Stimulated activated CD8-positive, alpha-beta memory T cell treated with anti-CD3 and anti-CD28 coated beads, Interleukin-2, amount 100 ng/mL, for 48 hours (primary cell): ENCODE measurements at regions not wholly inside any gene's neighbourhood (a gene's known extent, or its start where the extent isn't known, plus 50 kb on each side); places are given as distances from the start of the nearest gene placed in this dataset.
"Not testable (repeated sequence)": the region's sequence is repeated elsewhere in the genome, so short reads cannot be mapped to it uniquely, and the experiment has no call there.

Source experiments
- DNase-seq, 2 donors: peaks; one replicate each; pipeline ENCODE4 v3.0.0-alpha.2; 2020; ENCODE audit warnings: low read depth in 2 of 2

- DNase-seq = no peak
Observed at GRCh38 chr6:121639021-121639420, 203.6 kb downstream of the GJA1 start.

GRCh38 chr6:121641158-121641557, 205.7 kb downstream of the GJA1 start:
- no peak for DNase-seq

GRCh38 chr6:121645100-121645745, 209.8 kb downstream of the GJA1 start:
- DNase-seq = peak in 1 of 2 donors; percentile 2

- no peak for DNase-seq
Observed at GRCh38 chr6:121647905-121648304, 212.5 kb downstream of the GJA1 start.

- DNase-seq = no peak
Observed at GRCh38 chr6:121649951-121650350, 214.5 kb downstream of the GJA1 start.

GRCh38 chr6:121651420-121651819, 216.0 kb downstream of the GJA1 start:
- no peak for DNase-seq

GRCh38 chr6:121652223-121652622, 216.8 kb downstream of the GJA1 start:
- DNase-seq = no peak

GRCh38 chr6:121652726-121653623, 217.5 kb downstream of the GJA1 start:
- DNase-seq = no peak

GRCh38 chr6:121653624-121654008, 218.2 kb downstream of the GJA1 start:
- no peak for DNase-seq

GRCh38 chr6:121657972-121658371, 222.5 kb downstream of the GJA1 start:
- no peak for DNase-seq

GRCh38 chr6:121660277-121660676, 224.8 kb downstream of the GJA1 start:
- no peak for DNase-seq

- DNase-seq = no peak
Observed at GRCh38 chr6:121663292-121663810, 227.9 kb downstream of the GJA1 start.

- no peak for DNase-seq
Observed at GRCh38 chr6:121664158-121664557, 228.7 kb downstream of the GJA1 start.

- DNase-seq = no peak
Observed at GRCh38 chr6:121666814-121667213, 231.4 kb downstream of the GJA1 start.

GRCh38 chr6:121668259-121668658, 232.8 kb downstream of the GJA1 start:
- no peak for DNase-seq

- DNase-seq = no peak
Observed at GRCh38 chr6:121670511-121670910, 235.1 kb downstream of the GJA1 start.

GRCh38 chr6:121677571-121677970, 242.1 kb downstream of the GJA1 start:
- DNase-seq = no peak

- DNase-seq = no peak
Observed at GRCh38 chr6:121678245-121678644, 242.8 kb downstream of the GJA1 start.

- no peak for DNase-seq
Observed at GRCh38 chr6:121680058-121680457, 244.6 kb downstream of the GJA1 start.

- no peak for DNase-seq
Observed at GRCh38 chr6:121682666-121683065, 247.2 kb downstream of the GJA1 start.

GRCh38 chr6:121685806-121686205, 250.4 kb downstream of the GJA1 start:
- not testable (repeated sequence) for DNase-seq

- no peak for DNase-seq
Observed at GRCh38 chr6:121686611-121687023, 251.2 kb downstream of the GJA1 start.

GRCh38 chr6:121688974-121689373, 253.5 kb downstream of the GJA1 start:
- DNase-seq = no peak
